ENCODE measurements at regions not wholly inside any gene's neighbourhood (a gene's known extent, or its start where the extent isn't known, plus 50 kb on each side); places are given as distances from the start of the nearest gene placed in this dataset.

GRCh38 chr2:33735096-33735495 lies 136.0 kb upstream of the FAM98A start:
- DNase-seq (ENCODE audit: low spot score), result no peak
- H3K4me3 Mint-ChIP-seq, result no peak overlapping the region
- Histone ChIP-seq H3F3A (ENCODE audit: low read depth) (no peaks in the 10 kb centered on the region), H2AFZ (replicated peaks) (no peak overlapping the region), H3K4me3 (no peak overlapping the region), H3K9me3 (ENCODE audit: low read depth) (no peaks in the 10 kb centered on the region), H3K36me3 (no peaks in the 10 kb centered on the region), H3K79me2 (ENCODE audit: low read depth) (no peaks in the 10 kb centered on the region), H4K20me1 (ENCODE audit: low read depth) (no peaks in the 10 kb centered on the region), H3K27me3 (no peaks in the 10 kb centered on the region), H3K4me2 (no peak overlapping the region), H3K9ac (no peak overlapping the region), H3K4me1 (no peaks in the 10 kb centered on the region), H3K27ac (no peak overlapping the region)
- H3K27me3 Mint-ChIP-seq (ENCODE audit: insufficient read depth, low read depth), result no peaks in the 10 kb centered on the region
- H3K27ac Mint-ChIP-seq, result no peak overlapping the region
- no peaks in the 10 kb centered on the region for H3K9me3 Mint-ChIP-seq
- H3K36me3 Mint-ChIP-seq, result no peaks in the 10 kb centered on the region
- no peaks in the 10 kb centered on the region for H3K4me1 Mint-ChIP-seq
- no peak for TF ChIP-seq EZH2phosphoT487 (IDR thresholded peaks at IDR 0.05)
- no peak for TF ChIP-seq CTCF (IDR thresholded peaks at IDR 0.05)
- no peak for TF ChIP-seq EZH2 (IDR thresholded peaks at IDR 0.05)

GRCh38 chr2:33730804-33731203 lies 131.7 kb upstream of the FAM98A start:
- Histone ChIP-seq H3K9ac (no peak overlapping the region), H3K4me1 (no peaks in the 10 kb centered on the region), H3F3A (ENCODE audit: low read depth) (no peaks in the 10 kb centered on the region), H3K79me2 (ENCODE audit: low read depth) (no peaks in the 10 kb centered on the region), H3K36me3 (no peaks in the 10 kb centered on the region), H2AFZ (replicated peaks) (no peak overlapping the region), H4K20me1 (ENCODE audit: low read depth) (no peaks in the 10 kb centered on the region), H3K27me3 (no peaks in the 10 kb centered on the region), H3K27ac (no peak overlapping the region), H3K4me3 (no peak overlapping the region), H3K9me3 (ENCODE audit: low read depth) (no peaks in the 10 kb centered on the region), H3K4me2 (no peak overlapping the region)
- no peaks in the 10 kb centered on the region for H3K36me3 Mint-ChIP-seq
- no peaks in the 10 kb centered on the region for H3K27me3 Mint-ChIP-seq (ENCODE audit: insufficient read depth, low read depth)
- H3K4me3 Mint-ChIP-seq, result no peak overlapping the region
- H3K9me3 Mint-ChIP-seq, result peaks cover 4% of the 10 kb centered on the region
- no peak overlapping the region for H3K27ac Mint-ChIP-seq
- no peak for TF ChIP-seq EZH2phosphoT487 (IDR thresholded peaks at IDR 0.05)
- no peak for TF ChIP-seq CTCF (IDR thresholded peaks at IDR 0.05)
- TF ChIP-seq EZH2 (IDR thresholded peaks at IDR 0.05), result no peak
- no peaks in the 10 kb centered on the region for H3K4me1 Mint-ChIP-seq
- no peak for DNase-seq (ENCODE audit: low spot score)

GRCh38 chr2:33730193-33730592 lies 131.1 kb upstream of the FAM98A start:
- peaks cover 4% of the 10 kb centered on the region for H3K9me3 Mint-ChIP-seq
- H3K36me3 Mint-ChIP-seq, result no peaks in the 10 kb centered on the region
- TF ChIP-seq CTCF (IDR thresholded peaks at IDR 0.05) (no peak), EZH2phosphoT487 (IDR thresholded peaks at IDR 0.05) (no peak), EZH2 (IDR thresholded peaks at IDR 0.05) (no peak)
- H2AFZ ChIP-seq (replicated peaks), result peak overlapping the region; percentile 11
- no peak overlapping the region for H3K4me3 Mint-ChIP-seq
- H3K4me2 ChIP-seq, result no peak overlapping the region
- H4K20me1 ChIP-seq (ENCODE audit: low read depth), result no peaks in the 10 kb centered on the region
- H3K4me1 Mint-ChIP-seq, result no peaks in the 10 kb centered on the region
- H3K9me3 ChIP-seq (ENCODE audit: low read depth), result no peaks in the 10 kb centered on the region
- no peaks in the 10 kb centered on the region for H3K27me3 Mint-ChIP-seq (ENCODE audit: insufficient read depth, low read depth)
- H3K27ac Mint-ChIP-seq, result no peak overlapping the region
- no peak overlapping the region for H3K27ac ChIP-seq
- H3K79me2 ChIP-seq (ENCODE audit: low read depth), result no peaks in the 10 kb centered on the region
- no peaks in the 10 kb centered on the region for H3K27me3 ChIP-seq
- no peaks in the 10 kb centered on the region for H3K36me3 ChIP-seq
- H3K4me3 ChIP-seq, result no peak overlapping the region
- H3K9ac ChIP-seq, result no peak overlapping the region
- no peak for DNase-seq (ENCODE audit: low spot score)
- no peaks in the 10 kb centered on the region for H3K4me1 ChIP-seq
- no peaks in the 10 kb centered on the region for H3F3A ChIP-seq (ENCODE audit: low read depth)

DNA sequence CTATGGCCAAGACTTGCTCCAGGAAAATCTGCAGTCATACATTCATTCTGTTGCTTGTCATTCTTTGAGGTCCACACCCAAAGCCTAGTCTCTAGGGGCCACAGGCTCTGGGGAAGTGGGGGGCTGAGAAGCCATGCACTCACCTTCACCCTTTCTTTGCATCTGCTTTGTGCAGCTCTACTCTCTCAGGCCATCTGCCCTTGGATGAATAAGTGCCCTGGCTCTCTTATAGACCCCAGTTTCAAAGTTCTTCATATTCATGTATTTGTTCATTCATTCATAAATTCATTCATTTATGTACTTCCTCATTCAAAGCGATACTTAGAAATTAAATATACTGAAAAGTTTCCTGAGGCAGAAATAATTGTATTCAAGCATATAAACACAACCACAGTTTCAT lies 130.3 kb upstream of the FAM98A start:
- Histone ChIP-seq H3K9ac (no peak overlapping the region), H3K27me3 (no peaks in the 10 kb centered on the region), H3K4me3 (no peak overlapping the region), H3K36me3 (no peaks in the 10 kb centered on the region), H3K9me3 (ENCODE audit: low read depth) (no peaks in the 10 kb centered on the region), H3K27ac (no peak overlapping the region), H2AFZ (replicated peaks) (no peak overlapping the region), H3K4me2 (no peak overlapping the region), H3F3A (ENCODE audit: low read depth) (no peaks in the 10 kb centered on the region), H4K20me1 (ENCODE audit: low read depth) (no peaks in the 10 kb centered on the region), H3K4me1 (no peaks in the 10 kb centered on the region), H3K79me2 (ENCODE audit: low read depth) (no peaks in the 10 kb centered on the region)
- H3K4me1 Mint-ChIP-seq, result no peaks in the 10 kb centered on the region
- no peaks in the 10 kb centered on the region for H3K36me3 Mint-ChIP-seq
- TF ChIP-seq EZH2phosphoT487 (IDR thresholded peaks at IDR 0.05) (no peak), CTCF (IDR thresholded peaks at IDR 0.05) (no peak)
- H3K27me3 Mint-ChIP-seq (ENCODE audit: insufficient read depth, low read depth), result no peaks in the 10 kb centered on the region
- no peak overlapping the region for H3K27ac Mint-ChIP-seq
- DNase-seq (ENCODE audit: low spot score), result no peak
- H3K9me3 Mint-ChIP-seq, result peaks cover 4% of the 10 kb centered on the region
- no peak overlapping the region for H3K4me3 Mint-ChIP-seq

Data from neural progenitor cell (in vitro differentiated cells).